B cell (primary cell): ENCODE measurements at regions not wholly inside any gene's neighbourhood (a gene's known extent, or its start where the extent isn't known, plus 50 kb on each side); places are given as distances from the start of the nearest gene placed in this dataset.

Experiments
- ATAC-seq: fragments of 200-7000 bp; cut with Tn5 transposase; one replicate; pipeline ENCODE4 v1.10.0; 2021; ENCODE audit warnings: low read depth, mild to moderate bottlenecking, moderate number of reproducible peaks, moderate library complexity
- CTCF ChIA-PET: fragments of 350-600 bp; sonication (Branson Sonifier 250); formaldehyde crosslinking; loops from one replicate; lab custom pipeline; 2021; ENCODE audit warnings: antibody characterized with exemption, inconsistent platforms; lab: Charles Lee
- POLR2A ChIA-PET: fragments of 350-600 bp; sonication (Branson Sonifier 250); formaldehyde crosslinking; loops from one replicate; lab custom pipeline; 2021; ENCODE audit warnings: antibody characterized with exemption; lab: Charles Lee
- DNase-seq: peaks from one replicate; pipeline ENCODE4 v3.0.0; 2013
- H2AFZ ChIP-seq: 2 replicates; pipeline ENCODE4 v1.6.1; 2012; ENCODE audit warnings: mild to moderate bottlenecking, low read depth, low read length; ENCODE audit not compliant: insufficient read depth, poor library complexity, severe bottlenecking
- H3K27ac ChIP-seq, 2 donors: 1 replicate in 1 of 2; 2 replicates in 1 of 2; pipeline ENCODE4 v1.5.1; 2012 to 2013; ENCODE audit warnings: low read length in 2 of 2, mild to moderate bottlenecking in 2 of 2, moderate library complexity in 1 of 2
- H3K27me3 ChIP-seq, 4 experiments: fragments of 200-600 bp in 1 of 4; sonication (generic) in 1 of 4; replicated peaks in 1 of 4; 1 replicate in 2 of 4; 2 replicates in 2 of 4; pipeline versions ENCODE4 v1.6.1 to v1.7.0; 2013 to 2016; ENCODE audit warnings: low read length in 3 of 4, mild to moderate bottlenecking in 2 of 4, mixed read lengths in 1 of 4, moderate library complexity in 1 of 4; ENCODE audit not compliant: insufficient read depth in 4 of 4, control insufficient read depth in 3 of 4; ENCODE audit errors: control extremely low read depth in 1 of 4
- H3K36me3 ChIP-seq, 2 experiments: replicated peaks in 1 of 2; 1 replicate in 1 of 2; 2 replicates in 1 of 2; pipeline versions ENCODE4 v1.6.1 to v1.7.1; 2013; ENCODE audit warnings: low read length in 1 of 2; ENCODE audit not compliant: insufficient read depth in 2 of 2, control insufficient read depth in 1 of 2; ENCODE audit errors: control extremely low read depth in 1 of 2, extremely low read depth in 1 of 2
- H3K4me1 ChIP-seq, 2 donors: fragments of 200-600 bp in 1 of 2; sonication (generic) in 1 of 2; 1 replicate in 1 of 2; 2 replicates in 1 of 2; pipeline versions ENCODE4 v1.5.1 to v1.6.1; 2013 to 2017; ENCODE audit warnings: low read length in 2 of 2; ENCODE audit not compliant: control insufficient read depth in 2 of 2, insufficient read depth in 2 of 2
- H3K4me2 ChIP-seq: replicated peaks from 2 replicates; pipeline ENCODE3; 2012; ENCODE audit warnings: mild to moderate bottlenecking, low read depth, low read length; ENCODE audit not compliant: poor library complexity, severe bottlenecking
- H3K4me3 ChIP-seq, 5 experiments: fragments of 200-600 bp in 1 of 5; sonication (generic) in 1 of 5; 1 replicate in 3 of 5; 2 replicates in 2 of 5; pipeline versions ENCODE4 v1.5.1 to v1.7.0; 2011 to 2016; ENCODE audit warnings: low read length in 4 of 5, mild to moderate bottlenecking in 4 of 5, low read depth in 2 of 5, control low read depth in 1 of 5, moderate library complexity in 1 of 5; ENCODE audit not compliant: insufficient read depth in 1 of 5; ENCODE audit errors: control extremely low read depth in 1 of 5, extremely low read depth in 1 of 5
- H3K79me2 ChIP-seq: fragments of 200-600 bp; sonication (generic); one replicate; pipeline ENCODE4 v1.6.0; 2016; ENCODE audit warnings: low read length; ENCODE audit not compliant: control insufficient read depth, insufficient read depth
- H3K9ac ChIP-seq: fragments of 200-600 bp; sonication (generic); 2 replicates; pipeline ENCODE4 v1.6.1; 2017; ENCODE audit warnings: mild to moderate bottlenecking, low read length, moderate library complexity
- H3K9me3 ChIP-seq, 3 donors: one replicate each; pipeline versions ENCODE4 v1.6.1 to v1.7.1; 2013; ENCODE audit warnings: low read length in 2 of 3; ENCODE audit not compliant: control insufficient read depth in 2 of 3, insufficient read depth in 1 of 3; ENCODE audit errors: control extremely low read depth in 1 of 3
- H4K20me1 ChIP-seq: 2 replicates; pipeline ENCODE4 v1.6.0; 2012; ENCODE audit warnings: mild to moderate bottlenecking, low read length; ENCODE audit not compliant: insufficient read depth, control insufficient read depth, poor library complexity, severe bottlenecking
- H3K27ac Mint-ChIP-seq: one replicate; pipeline ENCODE4 v1.8.0; 2021; ENCODE audit warnings: mixed read lengths
- H3K27me3 Mint-ChIP-seq: one replicate; pipeline ENCODE4 v1.8.0; 2021; ENCODE audit warnings: mixed read lengths
- H3K4me1 Mint-ChIP-seq: one replicate; pipeline ENCODE4 v1.8.0; 2021; ENCODE audit warnings: mixed read lengths
- H3K4me3 Mint-ChIP-seq: one replicate; pipeline ENCODE4 v1.8.0; 2021; ENCODE audit warnings: mixed read lengths
- H3K9me3 Mint-ChIP-seq: one replicate; pipeline ENCODE4 v1.8.0; 2022; ENCODE audit warnings: mixed read lengths; ENCODE audit not compliant: insufficient read depth
- CTCF ChIP-seq: fragments of 200-600 bp; IDR thresholded peaks from one replicate; pipeline ENCODE4 v1.8.0; 2022; ENCODE audit warnings: antibody characterized with exemption, mild to moderate bottlenecking
- EZH2 ChIP-seq: IDR thresholded peaks from 2 replicates; pipeline ENCODE4 v1.6.1; 2012; ENCODE audit warnings: borderline replicate concordance, low read depth, mild to moderate bottlenecking, moderate library complexity, low read length; ENCODE audit not compliant: insufficient read depth, poor library complexity, severe bottlenecking
- WGBS: methylation state at CpG from one replicate; pipeline ENCODE4 v1.1.5; 2013; ENCODE audit warnings: missing lambda C conversion rate; ENCODE audit not compliant: insufficient coverage; 5-methylcytosine and 5-hydroxymethylcytosine counted together
- intact Hi-C: fragments of 100-400 bp; cut with micrococcal nuclease; formaldehyde crosslinking; loops from one replicate; pipeline ENCODE4 v1.10.0; 2022

GRCh38 chr3:6113338-6113737 lies 747.6 kb upstream of the GRM7 start:
- Histone ChIP-seq H3K4me1 (no peaks in the 10 kb centered on the region), H3K27ac (no peak overlapping the region), H3K36me3 (no peaks in the 10 kb centered on the region), H3K4me3 (no peak overlapping the region), H3K27me3 (no peaks in the 10 kb centered on the region), H3K9me3 (peaks cover 0 to 3% (median 0%) of the 10 kb centered on the region in 3 donors), H3K79me2 (no peaks in the 10 kb centered on the region), H2AFZ (no peak overlapping the region), H4K20me1 (no peaks in the 10 kb centered on the region), H3K4me2 (no peak overlapping the region), H3K9ac (no peak overlapping the region)
- POLR2A ChIA-PET: no interaction called here
- intact Hi-C loops: no loop called here
- Mint-ChIP-seq H3K4me1 (no peaks in the 10 kb centered on the region), H3K4me3 (no peak overlapping the region), H3K27me3 (no peaks in the 10 kb centered on the region), H3K27ac (no peak overlapping the region), H3K9me3 (peaks cover 3% of the 10 kb centered on the region)
- 95% methylated on average over 2 of the region's 2 CpGs for WGBS
- DNase-seq (no peak), ATAC-seq (no peak)
- CTCF ChIA-PET: no interaction called here
- TF ChIP-seq CTCF: no peak
- no peak for TF ChIP-seq EZH2

GRCh38 chr3:6119367-6119766 lies 741.5 kb upstream of the GRM7 start:
- Mint-ChIP-seq H3K4me3 (no peak overlapping the region), H3K4me1 (no peaks in the 10 kb centered on the region), H3K27ac (no peak overlapping the region), H3K27me3 (no peaks in the 10 kb centered on the region), H3K9me3 (no peaks in the 10 kb centered on the region)
- no peaks in the 10 kb centered on the region for H3K27me3 ChIP-seq
- no peaks in the 10 kb centered on the region for H4K20me1 ChIP-seq
- H3K27ac ChIP-seq: no peak overlapping the region
- H3K4me2 ChIP-seq: no peak overlapping the region
- WGBS: no CpG with 5 or more reads among the region's 3 CpGs
- H3K4me1 ChIP-seq: no peaks in the 10 kb centered on the region
- CTCF ChIA-PET: no interaction called here
- H3K9me3 ChIP-seq: no peaks in the 10 kb centered on the region
- no peak overlapping the region for H2AFZ ChIP-seq
- intact Hi-C loops: no loop called here
- DNase-seq (no peak), ATAC-seq (no peak)
- H3K9ac ChIP-seq: no peak overlapping the region
- TF ChIP-seq CTCF (no peak), EZH2 (no peak)
- no peaks in the 10 kb centered on the region for H3K79me2 ChIP-seq
- POLR2A ChIA-PET: no interaction called here
- no peak overlapping the region for H3K4me3 ChIP-seq
- no peaks in the 10 kb centered on the region for H3K36me3 ChIP-seq
